ENCODE measurements at regions not wholly inside any gene's neighbourhood (a gene's known extent, or its start where the extent isn't known, plus 50 kb on each side); places are given as distances from the start of the nearest gene placed in this dataset.

GRCh38 chr2:120785228-120785966 lies 49.7 kb downstream of the GLI2 start:
- no peak for DNase-seq

GRCh38 chr2:120786038-120786960 lies 50.6 kb downstream of the GLI2 start:
- DNase-seq: no peak

GRCh38 chr2:120787111-120787821 lies 51.6 kb downstream of the GLI2 start:
- peak in 1 of 3 donors; percentile 36 for DNase-seq

- no peak for DNase-seq
These were observed 52.4 kb downstream of the GLI2 start for GRCh38 chr2:120787822-120788700.

GRCh38 chr2:120791243-120791961 lies 55.7 kb downstream of the GLI2 start:
- no peak for DNase-seq

- no peak for DNase-seq
These were observed 56.3 kb downstream of the GLI2 start for GRCh38 chr2:120791962-120792297.

- DNase-seq: peak in 1 of 3 donors; percentile 63
These were observed 58.2 kb downstream of the GLI2 start for GRCh38 chr2:120793682-120794403.

GRCh38 chr2:120794716-120795115 lies 59.0 kb downstream of the GLI2 start:
- peak in 2 of 3 donors; percentile 33 to 49 for DNase-seq

GRCh38 chr2:120796094-120796493 lies 60.4 kb downstream of the GLI2 start:
- no peak for DNase-seq

- DNase-seq: peak in 2 of 3 donors; percentile 49 to 72
These were observed 62.0 kb downstream of the GLI2 start for GRCh38 chr2:120797421-120798221.

GRCh38 chr2:120798567-120799247 lies 63.0 kb downstream of the GLI2 start:
- DNase-seq: no peak

- peak in 2 of 3 donors; percentile 68 to 79 for DNase-seq
These were observed 66.5 kb downstream of the GLI2 start for GRCh38 chr2:120802158-120802557.

- DNase-seq: no peak
These were observed 67.3 kb downstream of the GLI2 start for GRCh38 chr2:120802867-120803484.

- no peak for DNase-seq
These were observed 68.2 kb downstream of the GLI2 start for GRCh38 chr2:120803764-120804335.

- DNase-seq: no peak
These were observed 68.8 kb downstream of the GLI2 start for GRCh38 chr2:120804459-120804858.

- no peak for DNase-seq
These were observed 69.3 kb downstream of the GLI2 start for GRCh38 chr2:120805011-120805410.

GRCh38 chr2:120805602-120806001 lies 69.9 kb downstream of the GLI2 start:
- DNase-seq: no peak

- DNase-seq: no peak
These were observed 72.1 kb downstream of the GLI2 start for GRCh38 chr2:120807751-120808150.

Measured in muscle of back (tissue), 3 donors.